ENCODE measurements at regions not wholly inside any gene's neighbourhood (a gene's known extent, or its start where the extent isn't known, plus 50 kb on each side); places are given as distances from the start of the nearest gene placed in this dataset.
"Not testable (repeated sequence)": the region's sequence is repeated elsewhere in the genome, so short reads cannot be mapped to it uniquely, and the experiment has no call there.

- no peaks in the 10 kb centered on the region for H3K36me3 ChIP-seq (ENCODE audit: control insufficient read depth in 5 of 5, insufficient read depth in 5 of 5, low read length in 5 of 5)
- H3K9me3 ChIP-seq (ENCODE audit: control insufficient read depth in 5 of 5, low read length in 5 of 5) = no peaks in the 10 kb centered on the region
- no peak overlapping the region for H3K4me3 ChIP-seq (ENCODE audit: low read depth in 1 of 5, low read length in 5 of 5)
- H3K9ac ChIP-seq (ENCODE audit: low read length in 5 of 5) = no peak overlapping the region
- H3K27me3 ChIP-seq (ENCODE audit: control insufficient read depth in 5 of 5, insufficient read depth in 4 of 5, low read length in 5 of 5) = no peaks in the 10 kb centered on the region
- no peak overlapping the region for H3K27ac ChIP-seq (ENCODE audit: low read depth, low read length)
- no peaks in the 10 kb centered on the region for H3K4me1 ChIP-seq (ENCODE audit: control insufficient read depth in 5 of 5, insufficient read depth in 5 of 5, low read length in 5 of 5)
These were observed 105.4 kb upstream of the TLK1 start for GRCh38 chr2:171266102-171266501.

GRCh38 chr2:171261529-171261928, 100.8 kb upstream of the TLK1 start:
- H3K4me1 ChIP-seq (ENCODE audit: control insufficient read depth in 5 of 5, insufficient read depth in 5 of 5, low read length in 5 of 5); H3K27ac ChIP-seq (ENCODE audit: low read depth, low read length); H3K27me3 ChIP-seq (ENCODE audit: control insufficient read depth in 5 of 5, insufficient read depth in 4 of 5, low read length in 5 of 5); H3K4me3 ChIP-seq (ENCODE audit: low read depth in 1 of 5, low read length in 5 of 5); H3K9me3 ChIP-seq (ENCODE audit: control insufficient read depth in 5 of 5, low read length in 5 of 5); H3K9ac ChIP-seq (ENCODE audit: low read length in 5 of 5); H3K36me3 ChIP-seq (ENCODE audit: control insufficient read depth in 5 of 5, insufficient read depth in 5 of 5, low read length in 5 of 5): not testable (repeated sequence)

- Histone ChIP-seq H3K4me1 (ENCODE audit: control insufficient read depth in 5 of 5, insufficient read depth in 5 of 5, low read length in 5 of 5) (no peaks in the 10 kb centered on the region), H3K4me3 (ENCODE audit: low read depth in 1 of 5, low read length in 5 of 5) (no peak overlapping the region), H3K9me3 (ENCODE audit: control insufficient read depth in 5 of 5, low read length in 5 of 5) (no peaks in the 10 kb centered on the region), H3K9ac (ENCODE audit: low read length in 5 of 5) (no peak overlapping the region), H3K36me3 (ENCODE audit: control insufficient read depth in 5 of 5, insufficient read depth in 5 of 5, low read length in 5 of 5) (no peaks in the 10 kb centered on the region), H3K27ac (ENCODE audit: low read depth, low read length) (no peak overlapping the region), H3K27me3 (ENCODE audit: control insufficient read depth in 5 of 5, insufficient read depth in 4 of 5, low read length in 5 of 5) (no peaks in the 10 kb centered on the region)
These were observed 100.1 kb upstream of the TLK1 start for GRCh38 chr2:171260471-171261424.

- H3K27ac ChIP-seq (ENCODE audit: low read depth, low read length) = no peak overlapping the region
- H3K27me3 ChIP-seq (ENCODE audit: control insufficient read depth in 5 of 5, insufficient read depth in 4 of 5, low read length in 5 of 5) = no peaks in the 10 kb centered on the region
- H3K4me3 ChIP-seq (ENCODE audit: low read depth in 1 of 5, low read length in 5 of 5) = no peak overlapping the region
- H3K4me1 ChIP-seq (ENCODE audit: control insufficient read depth in 5 of 5, insufficient read depth in 5 of 5, low read length in 5 of 5) = no peaks in the 10 kb centered on the region
- H3K9ac ChIP-seq (ENCODE audit: low read length in 5 of 5) = no peak overlapping the region
- peaks cover 0 to 7% (median 5%) of the 10 kb centered on the region in 5 donors for H3K9me3 ChIP-seq (ENCODE audit: control insufficient read depth in 5 of 5, low read length in 5 of 5)
- no peaks in the 10 kb centered on the region for H3K36me3 ChIP-seq (ENCODE audit: control insufficient read depth in 5 of 5, insufficient read depth in 5 of 5, low read length in 5 of 5)
These were observed 94.0 kb upstream of the TLK1 start for GRCh38 chr2:171254666-171255065.

GRCh38 chr2:171253900-171254650, 93.4 kb upstream of the TLK1 start:
- Histone ChIP-seq H3K4me1 (ENCODE audit: control insufficient read depth in 5 of 5, insufficient read depth in 5 of 5, low read length in 5 of 5) (no peaks in the 10 kb centered on the region), H3K9me3 (ENCODE audit: control insufficient read depth in 5 of 5, low read length in 5 of 5) (peaks cover 0 to 7% (median 5%) of the 10 kb centered on the region in 5 donors), H3K9ac (ENCODE audit: low read length in 5 of 5) (no peak overlapping the region), H3K4me3 (ENCODE audit: low read depth in 1 of 5, low read length in 5 of 5) (no peak overlapping the region), H3K36me3 (ENCODE audit: control insufficient read depth in 5 of 5, insufficient read depth in 5 of 5, low read length in 5 of 5) (no peaks in the 10 kb centered on the region), H3K27me3 (ENCODE audit: control insufficient read depth in 5 of 5, insufficient read depth in 4 of 5, low read length in 5 of 5) (no peaks in the 10 kb centered on the region), H3K27ac (ENCODE audit: low read depth, low read length) (no peak overlapping the region)

GRCh38 chr2:171253279-171253678, 92.6 kb upstream of the TLK1 start:
- peaks cover 0 to 7% (median 5%) of the 10 kb centered on the region in 5 donors for H3K9me3 ChIP-seq (ENCODE audit: control insufficient read depth in 5 of 5, low read length in 5 of 5)
- H3K27me3 ChIP-seq (ENCODE audit: control insufficient read depth in 5 of 5, insufficient read depth in 4 of 5, low read length in 5 of 5) = no peaks in the 10 kb centered on the region
- H3K4me1 ChIP-seq (ENCODE audit: control insufficient read depth in 5 of 5, insufficient read depth in 5 of 5, low read length in 5 of 5) = no peaks in the 10 kb centered on the region
- H3K4me3 ChIP-seq (ENCODE audit: low read depth in 1 of 5, low read length in 5 of 5) = no peak overlapping the region
- no peaks in the 10 kb centered on the region for H3K36me3 ChIP-seq (ENCODE audit: control insufficient read depth in 5 of 5, insufficient read depth in 5 of 5, low read length in 5 of 5)
- H3K27ac ChIP-seq (ENCODE audit: low read depth, low read length) = no peak overlapping the region
- H3K9ac ChIP-seq (ENCODE audit: low read length in 5 of 5) = no peak overlapping the region

- no peaks in the 10 kb centered on the region for H3K36me3 ChIP-seq (ENCODE audit: control insufficient read depth in 5 of 5, insufficient read depth in 5 of 5, low read length in 5 of 5)
- H3K27ac ChIP-seq (ENCODE audit: low read depth, low read length) = no peak overlapping the region
- H3K9ac ChIP-seq (ENCODE audit: low read length in 5 of 5) = no peak overlapping the region
- H3K4me3 ChIP-seq (ENCODE audit: low read depth in 1 of 5, low read length in 5 of 5) = no peak overlapping the region
- H3K9me3 ChIP-seq (ENCODE audit: control insufficient read depth in 5 of 5, low read length in 5 of 5) = peaks cover 3 to 13% (median 11%) of the 10 kb centered on the region in 5 donors
- no peaks in the 10 kb centered on the region for H3K27me3 ChIP-seq (ENCODE audit: control insufficient read depth in 5 of 5, insufficient read depth in 4 of 5, low read length in 5 of 5)
- no peaks in the 10 kb centered on the region for H3K4me1 ChIP-seq (ENCODE audit: control insufficient read depth in 5 of 5, insufficient read depth in 5 of 5, low read length in 5 of 5)
These were observed 89.0 kb upstream of the TLK1 start for GRCh38 chr2:171249689-171250088.

GRCh38 chr2:171247741-171248662, 87.3 kb upstream of the TLK1 start:
- Histone ChIP-seq H3K27ac (ENCODE audit: low read depth, low read length) (no peak overlapping the region), H3K9me3 (ENCODE audit: control insufficient read depth in 5 of 5, low read length in 5 of 5) (peaks cover 3 to 12% (median 10%) of the 10 kb centered on the region in 5 donors), H3K36me3 (ENCODE audit: control insufficient read depth in 5 of 5, insufficient read depth in 5 of 5, low read length in 5 of 5) (no peaks in the 10 kb centered on the region), H3K9ac (ENCODE audit: low read length in 5 of 5) (no peak overlapping the region), H3K4me3 (ENCODE audit: low read depth in 1 of 5, low read length in 5 of 5) (no peak overlapping the region), H3K27me3 (ENCODE audit: control insufficient read depth in 5 of 5, insufficient read depth in 4 of 5, low read length in 5 of 5) (no peaks in the 10 kb centered on the region), H3K4me1 (ENCODE audit: control insufficient read depth in 5 of 5, insufficient read depth in 5 of 5, low read length in 5 of 5) (no peaks in the 10 kb centered on the region)

- Histone ChIP-seq H3K9ac (ENCODE audit: low read length in 5 of 5) (no peak overlapping the region), H3K4me1 (ENCODE audit: control insufficient read depth in 5 of 5, insufficient read depth in 5 of 5, low read length in 5 of 5) (no peaks in the 10 kb centered on the region), H3K27me3 (ENCODE audit: control insufficient read depth in 5 of 5, insufficient read depth in 4 of 5, low read length in 5 of 5) (no peaks in the 10 kb centered on the region), H3K4me3 (ENCODE audit: low read depth in 1 of 5, low read length in 5 of 5) (peak overlapping the region in 1 of 5 donors; percentile 16), H3K27ac (ENCODE audit: low read depth, low read length) (no peak overlapping the region), H3K36me3 (ENCODE audit: control insufficient read depth in 5 of 5, insufficient read depth in 5 of 5, low read length in 5 of 5) (no peaks in the 10 kb centered on the region), H3K9me3 (ENCODE audit: control insufficient read depth in 5 of 5, low read length in 5 of 5) (peaks cover 3 to 12% (median 10%) of the 10 kb centered on the region in 5 donors)
These were observed 84.5 kb upstream of the TLK1 start for GRCh38 chr2:171244970-171245782.

Data from subcutaneous abdominal adipose tissue (tissue), 5 donors.